ENCODE measurements at regions not wholly inside any gene's neighbourhood (a gene's known extent, or its start where the extent isn't known, plus 50 kb on each side); places are given as distances from the start of the nearest gene placed in this dataset.

GRCh38 chr2:192307530-192307929 is 112.8 kb upstream of the TMEFF2 start:
- TF ChIP-seq POLR2AphosphoS5 (IDR thresholded peaks at IDR 0.05; ENCODE audit: low read depth, low read length) (no peak), CTCF (IDR thresholded peaks at IDR 0.05) (no peak), EP300 (IDR thresholded peaks at IDR 0.05; ENCODE audit: borderline replicate concordance in 1 of 2, low read depth in 1 of 2, low read length in 1 of 2) (no peak), NFIC (IDR thresholded peaks at IDR 0.05; ENCODE audit: borderline replicate concordance) (no peak), USF2 (IDR thresholded peaks at IDR 0.05; ENCODE audit: borderline replicate concordance, low read depth, low read length) (no peak), RFX5 (IDR thresholded peaks at IDR 0.05; ENCODE audit: low read length) (no peak), MEF2A (IDR thresholded peaks at IDR 0.05; ENCODE audit: borderline replicate concordance, low read depth) (no peak)
